Keratinocyte (primary cell): ENCODE measurements at regions not wholly inside any gene's neighbourhood (a gene's known extent, or its start where the extent isn't known, plus 50 kb on each side); places are given as distances from the start of the nearest gene placed in this dataset.

Experiments used
- EZH2 ChIP-seq: IDR thresholded peaks from one replicate; pipeline ENCODE4 v1.6.1; 2012; ENCODE audit warnings: inconsistent platforms, mild to moderate bottlenecking, low read length, moderate library complexity
- TF ChIP-seq, protein P1 (sequence below), 3 experiments: IDR thresholded peaks in 1 of 3; conservative IDR thresholded peaks in 1 of 3; optimal IDR thresholded peaks in 1 of 3; 2 replicates in 2 of 3; 3 replicates in 1 of 3; pipeline versions ENCODE3 to v1.5.1; 2011; ENCODE audit warnings: low read length in 3 of 3, mild to moderate bottlenecking in 3 of 3, moderate library complexity in 2 of 3, control low read depth in 1 of 3, inconsistent platforms in 1 of 3; ENCODE audit not compliant: insufficient read depth in 2 of 3; ENCODE audit errors: extremely low read depth in 1 of 3

GRCh38 chr5:2894316-2894715, 142.8 kb upstream of the IRX2 start:
- TF ChIP-seq, protein P1, sequence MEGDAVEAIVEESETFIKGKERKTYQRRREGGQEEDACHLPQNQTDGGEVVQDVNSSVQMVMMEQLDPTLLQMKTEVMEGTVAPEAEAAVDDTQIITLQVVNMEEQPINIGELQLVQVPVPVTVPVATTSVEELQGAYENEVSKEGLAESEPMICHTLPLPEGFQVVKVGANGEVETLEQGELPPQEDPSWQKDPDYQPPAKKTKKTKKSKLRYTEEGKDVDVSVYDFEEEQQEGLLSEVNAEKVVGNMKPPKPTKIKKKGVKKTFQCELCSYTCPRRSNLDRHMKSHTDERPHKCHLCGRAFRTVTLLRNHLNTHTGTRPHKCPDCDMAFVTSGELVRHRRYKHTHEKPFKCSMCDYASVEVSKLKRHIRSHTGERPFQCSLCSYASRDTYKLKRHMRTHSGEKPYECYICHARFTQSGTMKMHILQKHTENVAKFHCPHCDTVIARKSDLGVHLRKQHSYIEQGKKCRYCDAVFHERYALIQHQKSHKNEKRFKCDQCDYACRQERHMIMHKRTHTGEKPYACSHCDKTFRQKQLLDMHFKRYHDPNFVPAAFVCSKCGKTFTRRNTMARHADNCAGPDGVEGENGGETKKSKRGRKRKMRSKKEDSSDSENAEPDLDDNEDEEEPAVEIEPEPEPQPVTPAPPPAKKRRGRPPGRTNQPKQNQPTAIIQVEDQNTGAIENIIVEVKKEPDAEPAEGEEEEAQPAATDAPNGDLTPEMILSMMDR (optimal IDR thresholded peaks at IDR 0.05 in 1 of 3, IDR thresholded peaks at IDR 0.05 in 1 of 3, conservative IDR thresholded peaks at IDR 0.05 in 1 of 3; ENCODE audit: extremely low read depth in 1 of 3, insufficient read depth in 2 of 3, low read length in 3 of 3) = no peak
- TF ChIP-seq EZH2 = no peak
